Tibial nerve (tissue), 4 donors: ENCODE measurements at regions not wholly inside any gene's neighbourhood (a gene's known extent, or its start where the extent isn't known, plus 50 kb on each side); places are given as distances from the start of the nearest gene placed in this dataset.
"Not testable (repeated sequence)": the region's sequence is repeated elsewhere in the genome, so short reads cannot be mapped to it uniquely, and the experiment has no call there.

Experiments used
- DNase-seq, 2 donors: peaks; one replicate each; pipeline ENCODE4 v3.0.0-alpha.2; 2019; ENCODE audit warnings: low spot score in 2 of 2
- H3K27ac ChIP-seq, 4 donors: fragments of 200-600 bp; sonication (generic) in 3 of 4; one replicate each; pipeline ENCODE4 v1.5.1; 2017 to 2019; ENCODE audit warnings: mild to moderate bottlenecking in 1 of 4
- H3K27me3 ChIP-seq, 2 donors: fragments of 200-600 bp; sonication (generic) in 1 of 2; one replicate each; pipeline versions ENCODE4 v1.5.1 to v1.6.0; 2017 to 2019
- H3K36me3 ChIP-seq, 3 donors: fragments of 200-600 bp; sonication (generic); one replicate each; pipeline ENCODE4 v1.5.1; 2018 to 2019
- H3K4me1 ChIP-seq, 4 donors: fragments of 200-600 bp; sonication (generic) in 3 of 4; one replicate each; pipeline ENCODE4 v1.5.1; 2017 to 2019
- H3K4me3 ChIP-seq, 4 donors: fragments of 200-600 bp; sonication (generic) in 3 of 4; one replicate each; pipeline ENCODE4 v1.5.1; 2017 to 2019; ENCODE audit warnings: mild to moderate bottlenecking in 1 of 4, moderate library complexity in 1 of 4
- H3K9me3 ChIP-seq, 4 donors: fragments of 200-600 bp; sonication (generic) in 3 of 4; one replicate each; pipeline ENCODE4 v1.5.1; 2017 to 2019
- EP300 ChIP-seq, 2 donors: sonication (generic); formaldehyde crosslinking; IDR thresholded peaks; one replicate each; pipeline ENCODE4 v1.6.1; 2017; ENCODE audit warnings: antibody characterized with exemption in 2 of 2, mild to moderate bottlenecking in 1 of 2
- POLR2A ChIP-seq, 2 donors: fragments of 450-650 bp; IDR thresholded peaks; one replicate each; pipeline ENCODE4 v1.6.1; 2017; ENCODE audit warnings: antibody characterized with exemption in 2 of 2, mild to moderate bottlenecking in 2 of 2, moderate library complexity in 2 of 2
- WGBS, 2 donors: methylation state at CpG; one replicate each; pipeline ENCODE4 v1.1.5; 2018; 5-methylcytosine and 5-hydroxymethylcytosine counted together
- TF ChIP-seq, protein P1 (sequence below), 5 experiments: fragments of 200-600 bp in 3 of 5; fragments of 450-650 bp in 2 of 5; sonication (generic) in 3 of 5; IDR thresholded peaks; one replicate each; pipeline ENCODE4 v1.5.1; 2016 to 2019; ENCODE audit warnings: antibody characterized with exemption in 5 of 5, mild to moderate bottlenecking in 3 of 5, moderate library complexity in 2 of 5

- Histone ChIP-seq H3K4me1 (peaks cover 0 to 30% (median 2%) of the 10 kb centered on the region in 4 donors), H3K9me3 (no peaks in the 10 kb centered on the region), H3K27me3 (no peaks in the 10 kb centered on the region), H3K4me3 (no peak overlapping the region), H3K27ac (no peak overlapping the region), H3K36me3 (no peaks in the 10 kb centered on the region)
- TF ChIP-seq, protein P1, sequence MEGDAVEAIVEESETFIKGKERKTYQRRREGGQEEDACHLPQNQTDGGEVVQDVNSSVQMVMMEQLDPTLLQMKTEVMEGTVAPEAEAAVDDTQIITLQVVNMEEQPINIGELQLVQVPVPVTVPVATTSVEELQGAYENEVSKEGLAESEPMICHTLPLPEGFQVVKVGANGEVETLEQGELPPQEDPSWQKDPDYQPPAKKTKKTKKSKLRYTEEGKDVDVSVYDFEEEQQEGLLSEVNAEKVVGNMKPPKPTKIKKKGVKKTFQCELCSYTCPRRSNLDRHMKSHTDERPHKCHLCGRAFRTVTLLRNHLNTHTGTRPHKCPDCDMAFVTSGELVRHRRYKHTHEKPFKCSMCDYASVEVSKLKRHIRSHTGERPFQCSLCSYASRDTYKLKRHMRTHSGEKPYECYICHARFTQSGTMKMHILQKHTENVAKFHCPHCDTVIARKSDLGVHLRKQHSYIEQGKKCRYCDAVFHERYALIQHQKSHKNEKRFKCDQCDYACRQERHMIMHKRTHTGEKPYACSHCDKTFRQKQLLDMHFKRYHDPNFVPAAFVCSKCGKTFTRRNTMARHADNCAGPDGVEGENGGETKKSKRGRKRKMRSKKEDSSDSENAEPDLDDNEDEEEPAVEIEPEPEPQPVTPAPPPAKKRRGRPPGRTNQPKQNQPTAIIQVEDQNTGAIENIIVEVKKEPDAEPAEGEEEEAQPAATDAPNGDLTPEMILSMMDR (IDR thresholded peaks at IDR 0.05) = no peak
- TF ChIP-seq POLR2A (IDR thresholded peaks at IDR 0.05) (no peak), EP300 (IDR thresholded peaks at IDR 0.05) (no peak)
- 97 to 98% methylated on average over 5 of the region's 5 CpGs for WGBS, 2 donors
- DNase-seq = no peak
These were observed 72.3 kb upstream of the CCN2 start for GRCh38 chr6:132023490-132023889.

- Histone ChIP-seq H3K27ac (peak overlapping the region in 1 of 4 donors; percentile 74), H3K27me3 (no peaks in the 10 kb centered on the region), H3K9me3 (no peaks in the 10 kb centered on the region), H3K36me3 (no peaks in the 10 kb centered on the region), H3K4me3 (no peak overlapping the region), H3K4me1 (peaks cover 0 to 30% (median 2%) of the 10 kb centered on the region in 4 donors)
- WGBS, 2 donors = 47 to 62% methylated on average over 4 of the region's 4 CpGs
- TF ChIP-seq POLR2A (IDR thresholded peaks at IDR 0.05) (no peak), EP300 (IDR thresholded peaks at IDR 0.05) (no peak)
- TF ChIP-seq, protein P1 (IDR thresholded peaks at IDR 0.05) = no peak
- no peak for DNase-seq
These were observed 70.6 kb upstream of the CCN2 start for GRCh38 chr6:132021552-132022375.

DNA sequence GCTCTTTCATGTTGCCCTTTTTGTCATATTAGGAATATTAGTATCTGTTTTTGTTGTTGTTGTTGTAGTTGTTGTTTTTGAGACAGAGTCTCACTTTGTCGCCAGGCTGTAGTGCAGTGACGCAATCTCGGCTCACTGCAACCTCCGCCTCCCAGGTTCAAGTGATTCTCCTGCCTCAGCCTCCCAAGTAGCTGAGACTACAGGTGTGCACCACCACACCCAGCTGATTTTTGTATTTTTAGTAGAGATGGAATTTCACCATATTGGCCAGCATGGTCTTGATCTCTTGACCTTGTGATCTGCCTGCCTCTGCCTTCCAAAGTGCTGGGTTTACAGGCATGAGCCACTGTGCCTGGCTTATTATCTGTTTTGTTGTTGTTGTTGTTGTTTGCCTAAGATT lies 69.7 kb upstream of the CCN2 start:
- DNase-seq, H3K9me3 ChIP-seq, H3K4me3 ChIP-seq, H3K36me3 ChIP-seq, H3K27me3 ChIP-seq: not testable (repeated sequence)
- 98% methylated on average over 4 of the region's 4 CpGs for WGBS, 2 donors
- peak overlapping the region; percentile 17 to 74 (median 57) for H3K27ac ChIP-seq
- H3K4me1 ChIP-seq = peaks cover 0 to 30% (median 2%) of the 10 kb centered on the region in 4 donors

- Histone ChIP-seq H3K4me3 (no peak overlapping the region), H3K9me3 (no peaks in the 10 kb centered on the region), H3K36me3 (no peaks in the 10 kb centered on the region), H3K27me3 (no peaks in the 10 kb centered on the region), H3K4me1 (peaks cover 0 to 30% (median 2%) of the 10 kb centered on the region in 4 donors), H3K27ac (peak overlapping the region; percentile 42 to 74 (median 59))
- WGBS, 2 donors = 44 to 73% methylated on average over 6 of the region's 6 CpGs
- DNase-seq = peak; percentile 33 to 55
- TF ChIP-seq, protein P1 (IDR thresholded peaks at IDR 0.05) = no peak
- TF ChIP-seq POLR2A (IDR thresholded peaks at IDR 0.05) (no peak), EP300 (IDR thresholded peaks at IDR 0.05) (peak in 1 of 2 donors; percentile 65)
These were observed 69.0 kb upstream of the CCN2 start for GRCh38 chr6:132020138-132020581.

GRCh38 chr6:132019586-132019985 lies 68.4 kb upstream of the CCN2 start:
- Histone ChIP-seq H3K4me1 (peaks cover 0 to 30% (median 2%) of the 10 kb centered on the region in 4 donors), H3K27ac (peak overlapping the region; percentile 42 to 74 (median 59)), H3K27me3 (no peaks in the 10 kb centered on the region), H3K4me3 (no peak overlapping the region), H3K9me3 (no peaks in the 10 kb centered on the region), H3K36me3 (no peaks in the 10 kb centered on the region)
- TF ChIP-seq EP300 (IDR thresholded peaks at IDR 0.05) = no peak
- TF ChIP-seq POLR2A (IDR thresholded peaks at IDR 0.05) = no peak
- TF ChIP-seq, protein P1 (IDR thresholded peaks at IDR 0.05) = no peak
- 52 to 53% methylated on average over 1 of the region's 1 CpG for WGBS, 2 donors
- DNase-seq = no peak
